B cell (primary cell): ENCODE measurements at regions not wholly inside any gene's neighbourhood (a gene's known extent, or its start where the extent isn't known, plus 50 kb on each side); places are given as distances from the start of the nearest gene placed in this dataset.

ENCODE experiments used
- EZH2 ChIP-seq: IDR thresholded peaks from 2 replicates; pipeline ENCODE4 v1.6.1; 2012; ENCODE audit warnings: borderline replicate concordance, low read depth, mild to moderate bottlenecking, moderate library complexity, low read length; ENCODE audit not compliant: insufficient read depth, poor library complexity, severe bottlenecking
- TF ChIP-seq, protein P1 (sequence below): fragments of 200-600 bp; IDR thresholded peaks from one replicate; pipeline ENCODE4 v1.8.0; 2022; ENCODE audit warnings: antibody characterized with exemption, mild to moderate bottlenecking

DNA sequence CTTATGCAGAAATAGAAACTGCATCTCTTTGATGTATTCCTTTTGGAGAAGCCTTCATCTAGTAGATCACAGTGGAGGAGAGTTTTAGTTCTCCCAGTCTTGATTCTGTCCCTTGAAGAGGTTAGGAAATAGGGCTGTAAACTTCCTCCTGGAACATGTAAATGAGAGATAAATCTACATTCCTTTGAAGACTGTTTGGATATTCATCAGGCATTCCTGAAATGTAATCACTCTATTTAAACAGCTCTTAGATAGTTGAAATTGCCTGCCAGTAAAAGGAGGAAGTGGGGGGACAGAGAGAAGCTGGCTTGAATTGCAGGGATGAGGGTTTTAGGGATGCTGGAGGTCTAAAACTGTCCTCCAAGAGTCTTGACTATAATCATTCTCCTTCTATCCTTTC lies 254.3 kb upstream of the LRRC3B start:
- TF ChIP-seq, protein P1, sequence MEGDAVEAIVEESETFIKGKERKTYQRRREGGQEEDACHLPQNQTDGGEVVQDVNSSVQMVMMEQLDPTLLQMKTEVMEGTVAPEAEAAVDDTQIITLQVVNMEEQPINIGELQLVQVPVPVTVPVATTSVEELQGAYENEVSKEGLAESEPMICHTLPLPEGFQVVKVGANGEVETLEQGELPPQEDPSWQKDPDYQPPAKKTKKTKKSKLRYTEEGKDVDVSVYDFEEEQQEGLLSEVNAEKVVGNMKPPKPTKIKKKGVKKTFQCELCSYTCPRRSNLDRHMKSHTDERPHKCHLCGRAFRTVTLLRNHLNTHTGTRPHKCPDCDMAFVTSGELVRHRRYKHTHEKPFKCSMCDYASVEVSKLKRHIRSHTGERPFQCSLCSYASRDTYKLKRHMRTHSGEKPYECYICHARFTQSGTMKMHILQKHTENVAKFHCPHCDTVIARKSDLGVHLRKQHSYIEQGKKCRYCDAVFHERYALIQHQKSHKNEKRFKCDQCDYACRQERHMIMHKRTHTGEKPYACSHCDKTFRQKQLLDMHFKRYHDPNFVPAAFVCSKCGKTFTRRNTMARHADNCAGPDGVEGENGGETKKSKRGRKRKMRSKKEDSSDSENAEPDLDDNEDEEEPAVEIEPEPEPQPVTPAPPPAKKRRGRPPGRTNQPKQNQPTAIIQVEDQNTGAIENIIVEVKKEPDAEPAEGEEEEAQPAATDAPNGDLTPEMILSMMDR = no peak
- no peak for TF ChIP-seq EZH2
